ENCODE measurements at regions not wholly inside any gene's neighbourhood (a gene's known extent, or its start where the extent isn't known, plus 50 kb on each side); places are given as distances from the start of the nearest gene placed in this dataset.
"Not testable (repeated sequence)": the region's sequence is repeated elsewhere in the genome, so short reads cannot be mapped to it uniquely, and the experiment has no call there.

- Histone ChIP-seq H3K4me3 (no peak overlapping the region), H3K36me3 (no peaks in the 10 kb centered on the region), H3K4me1 (no peaks in the 10 kb centered on the region), H3K9me3 (no peaks in the 10 kb centered on the region), H3K27me3 (no peaks in the 10 kb centered on the region), H3K27ac (replicated peaks in 1 of 4) (no peak overlapping the region)
- no peak for TF ChIP-seq POLR2A (IDR thresholded peaks at IDR 0.05; ENCODE audit: low read depth)
- no peak for TF ChIP-seq CTCF (IDR thresholded peaks at IDR 0.05)
- TF ChIP-seq POLR2AphosphoS5 (IDR thresholded peaks at IDR 0.05) = no peak
- TF ChIP-seq EP300 (IDR thresholded peaks at IDR 0.05) = no peak
- intact Hi-C loops (cut with DNase I) = no loop called here
- no peak for DNase-seq (ENCODE audit: extremely low spot score)
Observed at GRCh38 chr1:207261971-207262370, 59.5 kb upstream of the CD55 start.

GRCh38 chr1:207262891-207263290 lies 58.6 kb upstream of the CD55 start:
- intact Hi-C loops (cut with DNase I) = not testable (repeated sequence)

GRCh38 chr1:207264663-207265252 lies 56.7 kb upstream of the CD55 start:
- TF ChIP-seq EP300 (IDR thresholded peaks at IDR 0.05) (no peak), POLR2A (IDR thresholded peaks at IDR 0.05; ENCODE audit: low read depth) (no peak), CTCF (IDR thresholded peaks at IDR 0.05) (no peak), POLR2AphosphoS5 (IDR thresholded peaks at IDR 0.05) (no peak)
- Histone ChIP-seq H3K27me3 (no peaks in the 10 kb centered on the region), H3K36me3 (no peaks in the 10 kb centered on the region), H3K4me1 (no peaks in the 10 kb centered on the region), H3K4me3 (no peak overlapping the region), H3K27ac (replicated peaks in 1 of 4) (no peak overlapping the region), H3K9me3 (no peaks in the 10 kb centered on the region)
- 64% methylated on average over 3 of the region's 3 CpGs for WGBS
- DNase-seq (ENCODE audit: extremely low spot score) = no peak
- intact Hi-C loops (cut with DNase I) = no loop called here

More at GRCh38 chr1:207262891-207263290, 58.6 kb upstream of the CD55 start:
- H3K27me3 ChIP-seq; H3K9me3 ChIP-seq; H3K4me1 ChIP-seq; H3K36me3 ChIP-seq; H3K4me3 ChIP-seq; DNase-seq (ENCODE audit: extremely low spot score); H3K27ac ChIP-seq (replicated peaks in 1 of 4): not testable (repeated sequence)
- WGBS = 94% methylated on average over 3 of the region's 3 CpGs

DNA sequence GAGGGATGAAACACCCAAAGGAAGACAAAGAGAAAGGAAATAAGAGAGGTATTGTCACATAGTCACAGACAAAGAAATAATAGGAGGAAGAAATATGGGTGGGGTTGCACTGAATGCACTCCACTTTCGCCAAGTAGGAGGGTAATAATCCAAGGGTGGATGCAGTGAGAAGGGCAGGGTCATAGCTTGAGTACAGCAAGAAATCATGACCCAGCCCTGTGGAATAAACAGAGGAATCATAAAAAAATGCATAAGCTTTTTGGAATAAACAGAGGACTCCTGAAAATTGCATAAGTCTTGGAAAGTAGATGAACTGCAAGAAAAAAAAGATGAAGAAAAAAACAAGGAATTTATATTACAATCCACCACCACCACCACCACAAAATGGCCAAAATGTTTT lies 53.1 kb upstream of the CD55 start:
- no peaks in the 10 kb centered on the region for H3K27me3 ChIP-seq
- TF ChIP-seq POLR2A (IDR thresholded peaks at IDR 0.05; ENCODE audit: low read depth) (no peak), CTCF (IDR thresholded peaks at IDR 0.05) (no peak), EP300 (IDR thresholded peaks at IDR 0.05) (no peak), POLR2AphosphoS5 (IDR thresholded peaks at IDR 0.05) (no peak)
- intact Hi-C loops (cut with DNase I) = no loop called here
- DNase-seq (ENCODE audit: extremely low spot score) = no peak
- H3K4me3 ChIP-seq = no peak overlapping the region
- 67% methylated on average over 1 of the region's 1 CpG for whole genome bisulfite sequencing
- no peaks in the 10 kb centered on the region for H3K36me3 ChIP-seq
- H3K27ac ChIP-seq (replicated peaks in 1 of 4) = no peak overlapping the region
- no peaks in the 10 kb centered on the region for H3K4me1 ChIP-seq
- no peaks in the 10 kb centered on the region for H3K9me3 ChIP-seq

- H3K4me1 ChIP-seq = no peaks in the 10 kb centered on the region
- H3K27ac ChIP-seq (replicated peaks in 1 of 4) = no peak overlapping the region
- intact Hi-C loops (cut with DNase I) = no loop called here
- 80% methylated on average over 5 of the region's 5 CpGs for WGBS
- no peak for DNase-seq (ENCODE audit: extremely low spot score)
- no peaks in the 10 kb centered on the region for H3K9me3 ChIP-seq
- no peaks in the 10 kb centered on the region for H3K36me3 ChIP-seq
- H3K4me3 ChIP-seq = no peak overlapping the region
- no peak for TF ChIP-seq CTCF (IDR thresholded peaks at IDR 0.05)
- no peak for TF ChIP-seq EP300 (IDR thresholded peaks at IDR 0.05)
- TF ChIP-seq POLR2AphosphoS5 (IDR thresholded peaks at IDR 0.05) = no peak
- TF ChIP-seq POLR2A (IDR thresholded peaks at IDR 0.05; ENCODE audit: low read depth) = no peak
- no peaks in the 10 kb centered on the region for H3K27me3 ChIP-seq
Observed at GRCh38 chr1:207268753-207269511, 52.5 kb upstream of the CD55 start.

All from esophagus muscularis mucosa (tissue), 4 donors.